ENCODE measurements at regions not wholly inside any gene's neighbourhood (a gene's known extent, or its start where the extent isn't known, plus 50 kb on each side); places are given as distances from the start of the nearest gene placed in this dataset.

DNA sequence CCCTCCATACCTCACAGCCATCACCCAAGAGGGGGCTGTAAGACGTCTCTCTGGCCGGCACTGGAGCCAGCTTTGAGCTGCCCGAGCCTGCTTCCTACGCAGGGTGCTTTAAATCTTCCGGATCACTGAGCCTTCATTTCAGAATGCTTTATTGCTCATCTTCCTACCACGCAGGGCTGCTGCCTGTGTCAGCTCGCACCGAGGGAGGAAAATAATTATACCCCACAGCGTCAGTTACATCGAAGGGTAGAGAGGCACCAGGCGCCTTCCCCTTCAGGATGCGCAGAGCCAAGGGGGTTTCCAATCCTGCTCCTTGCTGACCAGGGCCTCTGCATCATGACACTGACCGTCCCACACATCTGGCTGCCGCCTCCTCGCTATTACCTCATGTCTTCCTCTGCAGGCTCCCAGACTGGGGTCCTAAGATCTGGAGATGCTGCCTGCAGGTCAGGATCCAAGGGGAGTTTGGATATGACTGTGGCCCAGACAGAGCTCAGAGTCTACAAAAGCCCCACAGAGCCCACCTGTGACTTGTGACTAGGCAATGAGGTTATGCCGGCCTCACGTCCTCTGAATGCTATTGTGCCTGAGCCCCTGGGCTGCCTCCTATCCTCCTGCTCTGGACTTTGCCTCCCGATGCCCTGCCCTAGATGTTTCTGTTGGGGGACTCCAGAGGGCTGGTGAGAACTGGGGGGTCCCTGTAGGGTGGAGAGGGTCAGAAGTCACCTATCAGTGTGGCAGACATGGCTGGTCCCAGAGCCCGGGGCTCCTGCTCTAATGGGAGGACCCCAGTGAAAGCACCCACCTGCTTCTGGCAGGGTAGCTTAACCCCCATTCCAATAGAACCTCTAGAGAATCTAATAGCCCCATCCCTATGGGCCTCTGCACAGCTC is 220.3 kb upstream of the RTL1 start:
- no peaks in the 10 kb centered on the region for H3K36me3 Mint-ChIP-seq
- Histone ChIP-seq H3K27ac (ENCODE audit: low read length) (no peak overlapping the region), H3K36me3 (ENCODE audit: control insufficient read depth, insufficient read depth, low read length) (no peaks in the 10 kb centered on the region), H3K4me3 (ENCODE audit: low read length) (no peak overlapping the region), H3K4me1 (ENCODE audit: control insufficient read depth, insufficient read depth, low read length) (peaks cover 27% of the 10 kb centered on the region), H3K9me3 (ENCODE audit: control insufficient read depth, insufficient read depth, low read length) (no peaks in the 10 kb centered on the region), H3K27me3 (ENCODE audit: control insufficient read depth, insufficient read depth, low read length) (no peaks in the 10 kb centered on the region)
- peaks cover 10 to 13% of the 10 kb centered on the region in 2 donors for H3K27me3 Mint-ChIP-seq (ENCODE audit: low read depth in 2 of 2)
- no peak overlapping the region for H3K4me3 Mint-ChIP-seq
- H3K9me3 Mint-ChIP-seq: no peaks in the 10 kb centered on the region
- 93% methylated on average over 19 of the region's 19 CpGs for WGBS (ENCODE audit: insufficient coverage)
- DNase-seq (peak in 1 of 2 donors; percentile 14), ATAC-seq (no peak)
- no peak for TF ChIP-seq CTCF (IDR thresholded peaks at IDR 0.05)
- intact Hi-C loops (cut with micrococcal nuclease): no loop called here
- H3K27ac Mint-ChIP-seq: no peak overlapping the region
- peaks cover 21 to 27% of the 10 kb centered on the region in 2 donors for H3K4me1 Mint-ChIP-seq

DNA sequence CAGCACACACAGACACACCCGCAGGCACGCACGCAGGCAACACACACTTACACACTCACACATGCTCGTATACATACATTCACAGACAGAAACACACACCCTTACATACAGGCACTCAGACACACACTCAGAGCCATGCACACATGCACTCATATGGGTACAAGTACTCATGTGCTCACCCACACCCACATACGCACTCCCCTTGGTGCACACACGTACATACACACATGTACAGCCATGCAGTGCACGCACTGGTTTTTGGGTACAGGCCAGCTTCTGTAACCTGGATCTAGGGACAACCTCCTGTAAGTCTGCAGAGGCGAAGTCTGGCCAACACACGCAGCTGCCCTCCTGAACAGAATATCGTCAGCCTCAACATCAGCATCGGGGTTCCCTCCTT is 221.3 kb upstream of the RTL1 start:
- H3K4me1 ChIP-seq (ENCODE audit: control insufficient read depth, insufficient read depth, low read length): peaks cover 22% of the 10 kb centered on the region
- H3K27me3 Mint-ChIP-seq (ENCODE audit: low read depth in 2 of 2): peaks cover 16 to 19% of the 10 kb centered on the region in 2 donors
- no peak overlapping the region for H3K27ac ChIP-seq (ENCODE audit: low read length)
- no peak for ATAC-seq
- H3K36me3 ChIP-seq (ENCODE audit: control insufficient read depth, insufficient read depth, low read length): no peaks in the 10 kb centered on the region
- H3K27me3 ChIP-seq (ENCODE audit: control insufficient read depth, insufficient read depth, low read length): no peaks in the 10 kb centered on the region
- no peak for TF ChIP-seq CTCF (IDR thresholded peaks at IDR 0.05)
- DNase-seq: no peak
- H3K4me3 Mint-ChIP-seq: no peak overlapping the region
- no peaks in the 10 kb centered on the region for H3K36me3 Mint-ChIP-seq
- no peak overlapping the region for H3K4me3 ChIP-seq (ENCODE audit: low read length)
- peaks cover 19 to 23% of the 10 kb centered on the region in 2 donors for H3K4me1 Mint-ChIP-seq
- H3K27ac Mint-ChIP-seq: no peak overlapping the region
- no peaks in the 10 kb centered on the region for H3K9me3 ChIP-seq (ENCODE audit: control insufficient read depth, insufficient read depth, low read length)
- H3K9me3 Mint-ChIP-seq: no peaks in the 10 kb centered on the region
- intact Hi-C loops (cut with micrococcal nuclease): no loop called here
- 93% methylated on average over 11 of the region's 11 CpGs for WGBS (ENCODE audit: insufficient coverage)

- Histone ChIP-seq H3K27ac (ENCODE audit: low read length) (no peak overlapping the region), H3K4me1 (ENCODE audit: control insufficient read depth, insufficient read depth, low read length) (peaks cover 17% of the 10 kb centered on the region), H3K4me3 (ENCODE audit: low read length) (no peak overlapping the region), H3K9me3 (ENCODE audit: control insufficient read depth, insufficient read depth, low read length) (no peaks in the 10 kb centered on the region), H3K36me3 (ENCODE audit: control insufficient read depth, insufficient read depth, low read length) (no peaks in the 10 kb centered on the region), H3K27me3 (ENCODE audit: control insufficient read depth, insufficient read depth, low read length) (no peaks in the 10 kb centered on the region)
- peaks cover 14 to 18% of the 10 kb centered on the region in 2 donors for H3K4me1 Mint-ChIP-seq
- no peak for DNase-seq
- no peaks in the 10 kb centered on the region for H3K36me3 Mint-ChIP-seq
- 93% methylated on average over 9 of the region's 10 CpGs for WGBS (ENCODE audit: insufficient coverage)
- no peak overlapping the region for H3K4me3 Mint-ChIP-seq
- no peaks in the 10 kb centered on the region for H3K9me3 Mint-ChIP-seq
- peaks cover 21 to 24% of the 10 kb centered on the region in 2 donors for H3K27me3 Mint-ChIP-seq (ENCODE audit: low read depth in 2 of 2)
- intact Hi-C loops (cut with micrococcal nuclease): no loop called here
- no peak overlapping the region for H3K27ac Mint-ChIP-seq
- TF ChIP-seq CTCF (IDR thresholded peaks at IDR 0.05): no peak
- ATAC-seq: no peak
Measured at GRCh38 chr14:101125313-101125712, 221.8 kb upstream of the RTL1 start.
